H54 (cell line): ENCODE measurements at regions not wholly inside any gene's neighbourhood (a gene's known extent, or its start where the extent isn't known, plus 50 kb on each side); places are given as distances from the start of the nearest gene placed in this dataset.
"Not testable (repeated sequence)": the region's sequence is repeated elsewhere in the genome, so short reads cannot be mapped to it uniquely, and the experiment has no call there.

Source experiments
- DNase-seq: peaks from one replicate; pipeline ENCODE4 v3.0.0; 2011; ENCODE audit warnings: low spot score, mixed read lengths; ENCODE audit not compliant: insufficient read length
- FAIRE-seq: peaks from 3 replicates; lab custom pipeline; 2011; peaks lifted over from hg19 to GRCh38; lab: Jason Lieb, UNC
- POLR2A ChIP-seq: IDR thresholded peaks from 2 replicates; pipeline ENCODE4 v1.6.1; 2011; ENCODE audit warnings: low read depth, mild to moderate bottlenecking, low read length

GRCh38 chr12:46515829-46516228 lies 143.3 kb upstream of the SLC38A2 start:
- DNase-seq = no peak
- no peak for TF ChIP-seq POLR2A
- no peak for FAIRE-seq

DNA sequence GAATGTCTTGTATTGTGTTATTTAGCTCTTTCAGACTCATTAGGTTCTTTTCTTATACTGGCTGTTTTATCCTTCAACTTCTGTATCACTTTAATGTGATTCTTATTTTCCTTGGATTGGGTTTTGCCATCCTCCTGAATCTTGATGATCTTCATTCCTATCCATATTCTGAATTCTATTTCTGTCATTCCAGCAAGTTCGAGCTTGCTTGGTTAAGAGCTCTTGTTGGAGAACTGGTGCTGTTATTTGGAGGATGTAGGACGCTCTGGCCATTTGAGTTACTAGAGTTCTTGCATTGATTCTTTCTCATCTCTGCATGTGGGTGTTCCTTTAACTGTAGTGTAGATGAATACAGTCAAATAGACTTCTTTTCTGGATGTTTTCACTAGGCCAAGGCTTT lies 142.3 kb upstream of the SLC38A2 start:
- TF ChIP-seq POLR2A = no peak
- FAIRE-seq (no peak), DNase-seq (no peak)

DNA sequence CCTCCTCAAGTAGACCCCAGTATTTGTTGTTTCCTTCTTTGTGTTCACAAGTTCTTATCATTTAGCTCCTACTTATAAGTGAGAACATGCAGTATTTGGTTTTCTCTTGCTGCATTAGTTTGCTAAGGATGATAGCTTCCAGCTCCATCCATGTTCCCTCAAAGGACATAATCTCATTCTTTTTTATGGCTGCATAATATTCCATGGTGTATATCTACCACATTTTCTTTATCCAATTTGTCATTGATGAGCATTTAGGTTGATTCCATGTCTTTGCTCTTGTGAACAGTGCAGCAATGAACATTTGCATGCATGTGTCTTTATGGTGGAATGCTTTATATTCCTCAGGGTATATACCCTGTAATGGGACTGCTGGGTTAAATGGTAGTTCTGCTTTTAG lies 137.7 kb upstream of the SLC38A2 start:
- FAIRE-seq = peak; percentile 6
- not testable (repeated sequence) for DNase-seq

DNA sequence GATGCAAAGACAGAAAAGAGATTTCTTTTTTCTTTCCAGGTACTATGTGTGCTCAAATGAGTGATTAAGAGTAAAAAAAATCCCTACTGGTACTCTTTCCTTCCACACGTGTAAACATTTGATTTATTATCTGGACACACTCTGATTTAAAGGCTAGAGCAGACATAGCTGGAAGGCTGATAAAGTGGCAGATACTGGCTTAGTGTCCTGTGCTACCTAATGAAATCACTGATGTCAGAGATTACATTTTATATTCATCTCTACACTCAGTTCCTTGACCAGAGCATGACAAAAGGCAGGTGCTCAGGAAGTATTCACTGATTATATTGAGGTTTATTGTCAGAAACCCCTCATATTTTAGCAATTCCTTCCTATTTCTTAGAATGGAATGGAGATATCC lies 136.6 kb upstream of the SLC38A2 start:
- DNase-seq (no peak), FAIRE-seq (no peak)
- TF ChIP-seq POLR2A = no peak

DNA sequence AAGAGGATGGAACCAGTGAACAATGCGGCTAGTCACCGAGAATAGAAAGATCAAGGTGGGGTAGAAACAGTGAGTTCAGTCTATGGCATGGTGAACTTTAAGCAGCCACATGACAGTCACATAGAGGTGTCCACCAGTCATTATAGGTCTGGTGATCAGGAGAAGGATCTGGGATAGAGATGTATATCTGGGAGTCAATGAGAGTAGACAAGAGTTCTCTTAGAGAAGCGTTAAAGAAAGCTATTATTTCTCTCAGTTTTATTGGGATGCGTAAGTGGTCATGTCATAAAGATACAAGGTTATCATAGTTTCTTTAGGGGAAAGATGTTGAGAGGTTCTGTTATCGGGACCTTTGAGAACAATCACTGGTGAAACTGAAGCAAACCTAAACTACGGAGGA lies 136.1 kb upstream of the SLC38A2 start:
- FAIRE-seq = no peak
- no peak for TF ChIP-seq POLR2A
- DNase-seq = no peak

DNA sequence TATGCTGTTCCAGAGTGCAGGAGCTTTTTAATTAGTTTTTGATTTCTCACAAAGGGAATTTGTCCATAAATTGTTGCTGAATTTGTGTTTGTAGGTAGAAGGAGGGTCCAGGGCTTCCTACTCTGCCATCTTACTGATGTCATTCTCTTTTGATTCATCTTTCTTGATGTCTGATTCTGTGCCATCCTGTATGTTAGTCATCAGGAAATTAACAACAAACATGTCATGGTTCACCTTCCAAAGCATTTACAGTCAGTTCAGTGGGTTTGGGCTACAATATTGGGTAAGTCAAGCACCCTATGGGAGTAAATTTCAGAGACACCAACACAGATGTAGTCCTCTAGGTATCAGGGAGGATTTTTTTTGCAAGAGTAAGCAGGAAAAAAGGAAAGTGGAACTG lies 135.2 kb upstream of the SLC38A2 start:
- no peak for TF ChIP-seq POLR2A
- DNase-seq (no peak), FAIRE-seq (peak; percentile 66)

DNA sequence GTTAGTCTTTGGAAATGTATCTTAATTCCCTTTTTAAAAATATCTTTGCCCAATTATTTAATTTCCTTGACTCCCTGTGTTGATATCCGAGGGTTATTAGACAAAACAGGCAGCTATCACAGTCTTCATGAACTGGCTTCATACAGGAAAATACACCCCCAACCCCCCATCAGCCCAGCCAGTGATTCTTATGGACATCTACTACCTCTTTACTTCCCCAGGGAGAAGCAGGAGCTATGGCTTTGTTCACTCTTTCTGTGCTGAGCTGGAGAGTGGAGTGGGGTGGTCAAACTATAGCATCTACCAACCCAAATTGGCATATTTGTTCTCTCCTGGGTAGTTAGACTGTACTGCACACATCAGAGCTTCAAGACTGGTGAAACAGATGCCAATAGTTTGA lies 134.4 kb upstream of the SLC38A2 start:
- no peak for DNase-seq
- no peak for TF ChIP-seq POLR2A
- no peak for FAIRE-seq

GRCh38 chr12:46506198-46506597 lies 133.6 kb upstream of the SLC38A2 start:
- no peak for TF ChIP-seq POLR2A
- DNase-seq (no peak), FAIRE-seq (no peak)

- FAIRE-seq (no peak), DNase-seq (no peak)
- no peak for TF ChIP-seq POLR2A
These were observed 131.9 kb upstream of the SLC38A2 start for GRCh38 chr12:46504494-46504893.

- no peak for TF ChIP-seq POLR2A
- no peak for FAIRE-seq
- DNase-seq = no peak
These were observed 131.1 kb upstream of the SLC38A2 start for GRCh38 chr12:46503637-46504175.

- DNase-seq (no peak), FAIRE-seq (no peak)
- no peak for TF ChIP-seq POLR2A
These were observed 128.1 kb upstream of the SLC38A2 start for GRCh38 chr12:46500673-46501072.

DNA sequence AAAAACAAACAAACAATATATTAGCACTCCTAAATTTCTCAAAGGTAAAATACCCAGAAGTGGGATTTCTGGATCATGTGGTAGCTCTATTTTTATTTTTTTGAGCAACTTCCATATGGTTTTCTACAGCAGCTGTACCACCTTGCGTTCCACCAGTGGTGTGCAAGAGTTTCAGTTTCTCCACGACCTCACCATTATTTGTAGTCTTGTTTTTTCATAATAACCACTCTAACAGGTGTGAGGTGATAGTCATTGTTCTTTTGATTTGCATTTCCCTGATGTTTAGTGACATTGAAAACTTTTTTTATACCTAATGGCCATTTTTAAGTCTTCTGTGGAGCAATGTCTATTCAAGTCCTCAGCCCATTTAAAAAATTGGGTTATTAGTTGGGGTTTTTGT lies 127.3 kb upstream of the SLC38A2 start:
- no peak for FAIRE-seq
- no peak for TF ChIP-seq POLR2A
- no peak for DNase-seq

- no peak for FAIRE-seq
- DNase-seq = no peak
These were observed 126.7 kb upstream of the SLC38A2 start for GRCh38 chr12:46499226-46499625.

DNA sequence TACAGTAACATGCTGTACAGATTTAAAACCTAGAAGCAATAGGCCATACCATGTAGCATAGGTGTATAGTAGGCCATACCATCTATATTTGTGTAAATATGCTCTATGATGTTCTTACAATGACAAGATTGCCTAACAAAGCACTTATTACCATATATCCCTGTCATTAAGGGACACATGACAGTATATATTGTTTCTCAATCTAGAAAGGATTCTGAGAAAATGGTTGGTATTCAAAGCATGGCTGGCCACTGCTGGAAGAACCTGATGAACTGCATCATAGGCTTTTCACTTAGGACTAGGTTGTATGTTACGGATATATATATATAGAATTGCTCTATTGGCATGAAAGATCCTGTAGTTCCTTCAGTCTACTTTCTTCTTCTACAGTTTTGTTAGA lies 125.2 kb upstream of the SLC38A2 start:
- DNase-seq (no peak), FAIRE-seq (no peak)
- TF ChIP-seq POLR2A = no peak

More at GRCh38 chr12:46499226-46499625, 126.7 kb upstream of the SLC38A2 start:
- TF ChIP-seq POLR2A = no peak

DNA sequence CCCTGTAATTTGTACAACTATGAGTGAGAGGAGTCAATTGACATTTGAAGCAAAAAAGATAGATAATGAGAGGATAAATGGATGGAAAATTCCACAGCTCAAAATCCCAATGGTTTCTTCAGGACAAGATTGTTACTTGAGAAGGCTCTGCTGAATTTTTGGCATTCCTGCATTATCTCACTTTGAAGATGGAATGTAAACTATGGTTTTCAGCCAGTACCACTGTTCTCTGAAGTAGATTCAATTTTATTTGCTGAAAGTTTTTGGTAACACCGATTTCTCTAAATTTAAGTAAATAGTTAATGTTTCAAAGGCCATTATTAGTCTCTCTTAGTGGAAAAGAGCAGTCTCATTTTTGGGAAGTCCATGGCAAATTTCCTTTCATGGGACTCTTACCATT lies 121.9 kb upstream of the SLC38A2 start:
- TF ChIP-seq POLR2A = no peak
- no peak for DNase-seq

DNA sequence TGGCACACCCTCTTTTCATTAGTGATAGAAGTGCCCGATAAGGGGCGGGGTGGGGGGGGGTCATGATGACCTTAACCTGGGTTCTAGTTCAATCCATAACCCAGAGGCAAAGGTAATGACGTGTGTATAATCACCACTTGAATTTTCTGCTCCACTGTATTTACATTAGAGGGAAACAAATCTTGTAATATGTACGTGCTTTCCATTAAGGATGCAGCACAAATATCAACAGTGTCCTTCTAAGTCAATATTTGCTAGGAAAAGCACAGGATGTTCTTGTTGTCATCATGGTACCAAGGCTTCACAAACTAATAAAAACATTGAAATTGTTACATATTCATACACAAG lies 121.2 kb upstream of the SLC38A2 start:
- FAIRE-seq = peak; percentile 45
- no peak for TF ChIP-seq POLR2A
- DNase-seq = no peak

More for the DNA sequence above, 121.9 kb upstream of the SLC38A2 start:
- FAIRE-seq = peak; percentile 82
